GM19035 (cell line): ENCODE measurements at regions not wholly inside any gene's neighbourhood (a gene's known extent, or its start where the extent isn't known, plus 50 kb on each side); places are given as distances from the start of the nearest gene placed in this dataset.

Experiments
- ATAC-seq: cut with Tn5 transposase; IDR thresholded peaks from one replicate; pipeline ENCODE4 v1.9.1; 2021; ENCODE audit not compliant: unreplicated experiment

DNA sequence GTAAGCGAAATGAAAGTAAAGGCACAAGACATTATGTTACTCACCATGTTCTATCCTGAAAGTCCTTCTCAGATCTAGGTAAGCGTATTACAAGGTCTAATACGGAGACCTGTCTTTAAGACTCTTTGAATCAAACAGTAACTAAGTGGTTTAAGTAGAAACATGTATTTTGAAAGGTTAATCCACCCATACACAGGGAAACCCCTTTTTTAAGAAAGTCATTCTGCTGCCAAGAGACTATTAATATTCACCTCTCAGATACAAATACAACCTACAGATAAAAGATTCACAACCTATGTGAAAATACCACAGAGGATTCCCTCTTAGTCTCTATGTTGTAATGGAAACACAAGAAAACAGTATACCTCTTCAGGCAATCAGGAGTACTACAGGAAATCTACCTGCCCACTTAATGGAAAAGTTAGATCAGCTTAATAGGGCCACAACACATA is 63.2 kb upstream of the TNIP3 start:
- peak; percentile 73 for ATAC-seq

DNA sequence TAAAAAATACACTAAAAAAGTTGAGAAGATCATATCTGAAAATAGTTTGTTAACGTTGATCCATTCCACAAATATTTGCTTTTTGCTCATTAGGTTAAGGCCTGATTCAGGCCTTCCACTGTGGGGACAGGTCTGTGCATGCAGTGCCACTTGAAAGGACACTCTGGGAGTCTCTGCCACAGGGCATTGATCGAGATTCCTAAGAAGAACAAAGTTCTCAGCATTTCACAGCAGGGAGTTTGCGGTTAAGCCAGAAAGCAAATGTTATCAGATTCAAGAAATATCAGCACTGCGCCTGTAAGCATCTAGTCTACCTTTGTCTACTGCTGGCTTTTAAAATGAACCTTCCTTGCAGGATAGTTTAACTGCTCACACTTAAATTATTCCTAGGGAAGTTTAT is 62.2 kb upstream of the TNIP3 start:
- no peak for ATAC-seq

- no peak for ATAC-seq
Observed at GRCh38 chr4:121221608-121222007, 57.5 kb upstream of the TNIP3 start.

- no peak for ATAC-seq
Observed at GRCh38 chr4:121221201-121221600, 57.1 kb upstream of the TNIP3 start.

GRCh38 chr4:121220698-121221097 is 56.6 kb upstream of the TNIP3 start:
- ATAC-seq, result no peak

- ATAC-seq, result no peak
Observed at GRCh38 chr4:121219227-121219626, 55.1 kb upstream of the TNIP3 start.

- ATAC-seq, result no peak
Observed at GRCh38 chr4:121217351-121217750, 53.2 kb upstream of the TNIP3 start.

GRCh38 chr4:121216461-121216860 is 52.3 kb upstream of the TNIP3 start:
- ATAC-seq, result no peak

GRCh38 chr4:121213940-121214339 is 49.8 kb upstream of the TNIP3 start:
- ATAC-seq, result no peak
